ENCODE measurements at regions not wholly inside any gene's neighbourhood (a gene's known extent, or its start where the extent isn't known, plus 50 kb on each side); places are given as distances from the start of the nearest gene placed in this dataset.

GRCh38 chr11:112485280-112485679 is 224.6 kb upstream of the PLET1 start:
- Histone ChIP-seq H3K4me1 (ENCODE audit: control insufficient read depth, extremely low read depth, insufficient read depth, low read length) (no peaks in the 10 kb centered on the region), H3K4me2 (ENCODE audit: insufficient read depth, low read length) (no peak overlapping the region), H3K9me1 (replicated peaks; ENCODE audit: control insufficient read depth, extremely low read depth, insufficient read depth, low read length) (no peaks in the 10 kb centered on the region), H3K27ac (ENCODE audit: insufficient read depth, low read depth, low read length) (no peak overlapping the region), H2AFZ (ENCODE audit: low read depth, low read length) (no peak overlapping the region), H3K9me3 (replicated peaks; ENCODE audit: control insufficient read depth, insufficient read depth, low read length) (no peaks in the 10 kb centered on the region), H3K27me3 (ENCODE audit: control insufficient read depth in 2 of 2, insufficient read depth in 2 of 2, low read length in 2 of 2) (no peaks in the 10 kb centered on the region), H3K9ac (replicated peaks; ENCODE audit: extremely low read depth, insufficient read depth, low read length) (no peak overlapping the region), H3K79me2 (ENCODE audit: control insufficient read depth, insufficient read depth, low read length) (no peaks in the 10 kb centered on the region), H3K36me3 (ENCODE audit: control insufficient read depth in 2 of 2, extremely low read depth in 1 of 2, insufficient read depth in 2 of 2, low read length in 2 of 2) (no peaks in the 10 kb centered on the region), H3K4me3 (replicated peaks in 1 of 3; ENCODE audit: insufficient read depth in 1 of 3, low read depth in 1 of 3, low read length in 3 of 3) (no peak overlapping the region), H4K20me1 (replicated peaks; ENCODE audit: control insufficient read depth, extremely low read depth, insufficient read depth, low read length) (no peaks in the 10 kb centered on the region)
- POLR2A ChIA-PET, result interaction anchor here (0.7 kb wide), 1 partner anchor 18 kb away, joined by 5 read pairs; no protein-coding TSS in a partner anchor
- CTCF ChIA-PET, result no interaction called here
- BruUV-seq (replicated peaks), result no TSS peak
- no peak for TF ChIP-seq MYC (IDR thresholded peaks at IDR 0.05; ENCODE audit: low read depth, low read length)
- TF ChIP-seq CTCF (IDR thresholded peaks at IDR 0.05; ENCODE audit: extremely low read depth in 1 of 2, insufficient read depth in 1 of 2, low read depth in 1 of 2, low read length in 2 of 2), result no peak
- no peak for TF ChIP-seq EZH2 (IDR thresholded peaks at IDR 0.05; ENCODE audit: borderline replicate concordance, low read depth, low read length, severe bottlenecking)
- no peak for TF ChIP-seq MAX (IDR thresholded peaks at IDR 0.05; ENCODE audit: insufficient read depth, insufficient read length)
- no peak for TF ChIP-seq POLR2A (IDR thresholded peaks at IDR 0.05; ENCODE audit: low read depth, low read length)
- TF ChIP-seq FOS (IDR thresholded peaks at IDR 0.05; ENCODE audit: borderline replicate concordance, insufficient read depth, low read length), result no peak
- TF ChIP-seq GATA2 (IDR thresholded peaks at IDR 0.05; ENCODE audit: insufficient read depth, insufficient read length, low read depth, low read length), result no peak
- TF ChIP-seq POLR2AphosphoS5 (IDR thresholded peaks at IDR 0.05; ENCODE audit: insufficient read depth, low read depth, low read length), result no peak
- no peak for TF ChIP-seq JUN (IDR thresholded peaks at IDR 0.05; ENCODE audit: borderline replicate concordance, insufficient read depth, insufficient read length, low read depth)
- FAIRE-seq (no peak), DNase-seq (ENCODE audit: low read depth, low spot score) (no peak)
- intact Hi-C loops (cut with micrococcal nuclease) (no loop called here), dilution Hi-C loops (cut with MboI; ENCODE audit: extremely low pct_ligation_motif_present, low sequenced_read_pairs) (no loop called here)
